NCI-H524 treated with DMSO at 0.1 percent for 48 hours (cell line): ENCODE measurements at regions not wholly inside any gene's neighbourhood (a gene's known extent, or its start where the extent isn't known, plus 50 kb on each side); places are given as distances from the start of the nearest gene placed in this dataset.

Experiments used
- DNase-seq: peaks from one replicate; lab custom pipeline; 2025; lab: John Stamatoyannopoulos, UW

DNA sequence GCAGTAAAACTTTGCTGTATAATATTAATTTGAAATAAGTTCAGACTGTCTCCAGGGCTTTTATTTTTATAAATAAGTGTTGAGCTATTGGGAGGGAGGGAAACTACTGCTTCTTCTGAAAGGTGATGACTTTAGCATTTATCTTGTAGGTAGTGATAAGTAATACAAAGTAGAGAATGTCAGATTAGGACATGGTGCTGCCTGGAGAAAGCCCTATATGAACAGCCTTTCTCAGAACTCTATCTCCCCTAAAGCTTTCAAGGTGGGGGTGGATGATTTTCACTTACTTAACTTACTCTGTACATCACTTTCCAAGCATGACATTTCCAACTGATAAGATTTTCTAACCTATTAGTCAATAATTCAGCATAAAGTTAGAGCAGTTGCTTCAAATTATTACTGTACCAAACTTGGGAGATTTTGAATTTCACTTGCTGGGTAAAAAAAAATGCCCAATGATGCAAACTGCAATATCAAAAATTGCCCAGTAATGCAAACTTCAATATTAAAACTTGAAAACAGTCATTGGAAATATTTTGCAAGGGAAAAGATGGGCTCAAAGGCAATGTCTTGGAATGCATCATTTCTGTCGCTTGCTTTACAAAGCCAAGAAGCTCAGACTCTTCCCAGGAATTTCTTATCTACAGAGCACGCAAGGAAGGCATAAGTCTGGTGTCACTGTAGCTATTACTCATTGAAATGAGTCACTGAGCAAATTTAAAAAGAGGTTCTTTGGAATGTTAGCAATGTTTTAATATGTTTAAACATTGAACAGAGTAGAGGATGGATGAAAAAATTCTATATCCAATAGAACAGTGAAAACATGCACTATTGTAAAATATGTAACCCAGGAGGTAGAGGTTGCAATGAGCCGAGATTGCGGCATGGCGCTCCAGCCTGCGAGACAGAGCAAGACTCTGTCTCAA, 569.5 kb downstream of the PSAT1 start:
- DNase-seq = no peak

GRCh38 chr9:78871086-78871451, 574.1 kb downstream of the PSAT1 start:
- no peak for DNase-seq

- no peak for DNase-seq
Observed at GRCh38 chr9:78871452-78872331, 574.8 kb downstream of the PSAT1 start.

GRCh38 chr9:78874061-78874460, 577.1 kb downstream of the PSAT1 start:
- no peak for DNase-seq

GRCh38 chr9:78879324-78880100, 582.6 kb downstream of the PSAT1 start:
- no peak for DNase-seq

DNA sequence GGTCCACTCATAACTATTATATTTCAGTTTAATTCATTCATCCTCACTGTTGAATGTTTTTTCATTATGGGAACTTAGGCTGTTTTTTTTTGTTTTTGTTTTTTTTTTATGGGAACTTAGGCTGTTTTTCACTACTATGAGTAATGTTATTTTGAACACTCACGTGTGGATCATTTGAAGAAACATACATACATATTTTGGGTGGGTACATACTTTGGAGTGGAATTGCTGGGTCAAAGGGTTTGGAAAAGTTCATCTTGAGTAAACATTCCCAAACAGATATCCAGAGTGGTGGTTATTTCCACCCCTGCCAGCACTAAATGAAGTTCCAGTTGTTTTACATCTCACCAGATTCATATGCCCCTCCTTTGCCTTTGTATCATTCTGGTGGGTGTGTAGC, 584.4 kb downstream of the PSAT1 start:
- DNase-seq = no peak

DNA sequence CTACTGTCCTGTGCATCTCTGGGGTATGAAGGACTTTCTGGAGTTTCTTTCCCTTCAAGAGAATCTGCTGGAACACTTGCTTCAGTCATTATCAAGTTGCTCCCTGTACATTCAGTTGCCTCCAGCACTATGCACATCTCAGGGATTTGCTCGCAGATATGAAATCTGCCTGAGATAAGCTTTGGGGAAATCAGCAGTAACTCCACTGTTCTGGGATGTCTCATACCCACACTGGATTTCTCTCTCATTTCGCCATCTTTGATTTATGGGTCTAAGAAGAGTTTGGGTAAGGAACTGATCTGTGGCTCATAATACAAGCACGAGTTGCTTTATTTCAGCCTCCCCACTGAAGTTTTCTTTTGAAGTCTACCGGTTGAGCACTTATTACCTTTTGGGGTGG, 585.6 kb downstream of the PSAT1 start:
- no peak for DNase-seq

DNA sequence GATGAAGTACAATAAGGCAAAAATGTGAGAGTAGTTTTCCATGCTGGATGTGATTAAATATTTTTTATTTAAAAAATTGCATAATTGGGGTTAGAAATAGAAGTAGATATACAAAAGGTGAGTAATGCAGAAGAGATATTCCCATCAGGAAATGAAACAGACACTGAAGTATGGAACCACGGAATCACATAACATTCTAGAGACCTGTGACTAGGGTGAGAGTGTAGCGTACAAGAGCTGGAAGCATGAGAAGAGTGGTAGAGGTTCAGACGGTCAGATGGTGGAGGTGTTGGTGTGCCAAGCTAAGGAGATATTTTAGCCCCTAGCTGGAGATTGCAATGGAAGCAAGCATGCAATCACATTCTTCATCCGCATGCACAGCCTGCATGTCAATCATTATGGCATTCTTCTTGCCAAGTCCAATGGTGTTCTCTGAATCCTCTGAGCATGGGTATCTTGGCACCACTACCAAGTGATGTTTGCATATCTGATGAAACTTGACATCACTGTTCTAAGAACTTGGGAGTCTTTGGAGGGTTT, 587.8 kb downstream of the PSAT1 start:
- no peak for DNase-seq

- DNase-seq = no peak
Observed at GRCh38 chr9:78892182-78892581, 595.3 kb downstream of the PSAT1 start.

GRCh38 chr9:78892769-78893168, 595.8 kb downstream of the PSAT1 start:
- DNase-seq = no peak

GRCh38 chr9:78893774-78894401, 597.0 kb downstream of the PSAT1 start:
- no peak for DNase-seq

GRCh38 chr9:78896479-78896878, 599.6 kb downstream of the PSAT1 start:
- no peak for DNase-seq

DNA sequence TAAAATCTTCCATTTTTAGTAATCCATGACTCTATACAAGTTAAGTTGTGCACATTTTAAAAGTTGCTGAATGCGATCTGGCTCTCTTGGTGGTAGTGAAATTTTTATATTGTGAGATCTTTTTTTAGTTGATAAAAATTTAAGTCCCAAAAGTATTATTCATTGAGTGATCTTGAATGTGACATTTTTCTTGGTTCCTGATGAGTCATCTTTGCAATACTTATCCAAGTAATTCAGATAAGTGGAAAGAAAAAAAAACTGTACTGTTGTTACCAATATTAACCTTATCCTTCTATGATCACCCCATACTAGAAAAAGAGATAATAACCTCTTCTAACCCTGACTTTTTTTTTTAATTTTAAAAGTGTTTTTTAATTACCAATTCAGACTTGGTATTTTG, 601.3 kb downstream of the PSAT1 start:
- no peak for DNase-seq

DNA sequence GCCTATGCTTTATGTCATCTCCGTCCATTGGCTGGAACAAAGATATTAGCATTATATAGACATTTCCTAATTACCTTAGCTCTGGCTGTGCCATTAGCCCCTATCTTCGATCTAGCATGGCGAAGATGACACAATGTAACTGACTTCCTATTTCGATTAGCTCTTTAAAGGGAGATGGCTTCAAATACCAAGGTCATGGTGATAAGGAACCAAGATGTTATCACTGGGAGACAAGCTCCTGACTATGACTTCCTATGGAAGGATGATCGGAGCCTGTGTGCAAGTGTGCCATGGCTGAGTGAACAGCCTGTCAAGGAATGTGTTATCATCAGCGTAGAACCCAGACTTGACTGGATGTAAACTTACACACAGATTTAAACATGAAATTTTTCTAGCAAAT, 602.1 kb downstream of the PSAT1 start:
- no peak for DNase-seq

GRCh38 chr9:78900500-78900899, 603.6 kb downstream of the PSAT1 start:
- no peak for DNase-seq

- no peak for DNase-seq
Observed at GRCh38 chr9:78902051-78902450, 605.1 kb downstream of the PSAT1 start.

DNA sequence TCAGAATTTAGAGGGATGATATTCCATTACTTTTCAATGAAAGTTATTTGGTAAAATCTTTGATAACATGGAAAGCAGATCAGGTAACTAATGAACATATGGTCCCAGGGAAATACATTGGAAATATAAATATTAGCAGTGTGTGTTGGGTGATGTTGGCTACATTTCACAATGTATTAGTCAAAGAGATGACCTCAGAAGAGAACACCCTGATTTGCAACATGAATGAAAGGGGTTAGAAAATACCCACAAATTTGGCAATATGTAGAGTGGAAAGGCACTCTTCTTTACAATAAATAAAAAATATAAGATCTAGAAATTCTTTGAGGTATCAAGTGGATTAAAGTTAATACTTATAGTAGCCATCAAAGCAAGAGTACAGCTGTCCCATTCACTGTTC, 606.7 kb downstream of the PSAT1 start:
- DNase-seq = no peak

GRCh38 chr9:78904686-78905085, 607.8 kb downstream of the PSAT1 start:
- DNase-seq = no peak

- DNase-seq = no peak
Observed at GRCh38 chr9:78905387-78905786, 608.5 kb downstream of the PSAT1 start.

DNA sequence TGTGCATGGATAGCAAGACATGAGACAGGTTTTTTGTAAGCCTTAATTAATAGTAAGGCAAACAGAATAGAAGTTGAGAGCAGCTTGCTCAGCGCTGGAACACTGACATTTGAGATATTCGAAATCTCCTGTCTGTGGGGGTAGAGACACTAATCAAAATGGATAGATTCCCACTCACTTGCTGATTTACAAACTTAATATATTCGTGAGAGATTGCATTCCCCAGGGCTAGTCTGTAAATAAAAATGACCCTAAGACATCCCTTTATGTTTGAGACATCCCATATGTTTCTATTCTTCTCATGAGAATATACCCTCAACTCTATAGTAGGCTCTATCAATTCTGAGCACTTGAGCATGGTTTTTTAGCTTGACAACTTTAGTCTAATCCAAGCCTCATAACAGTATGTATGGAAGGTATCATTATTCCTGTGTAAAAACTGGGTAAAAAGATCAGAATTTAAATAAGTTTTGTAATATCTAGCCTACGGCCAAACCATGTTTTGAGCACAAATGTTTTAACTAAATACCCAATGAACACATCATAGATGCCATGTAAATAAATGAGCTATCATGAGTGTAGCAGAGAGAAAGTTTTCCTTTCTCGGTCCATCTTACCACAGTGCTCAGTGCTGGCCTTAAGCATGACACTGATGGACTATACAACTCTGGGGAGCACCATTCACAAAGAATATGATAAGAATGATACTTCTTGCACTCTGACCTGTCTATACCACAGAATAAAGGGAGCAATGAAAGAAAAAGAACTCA, 609.2 kb downstream of the PSAT1 start:
- no peak for DNase-seq

DNA sequence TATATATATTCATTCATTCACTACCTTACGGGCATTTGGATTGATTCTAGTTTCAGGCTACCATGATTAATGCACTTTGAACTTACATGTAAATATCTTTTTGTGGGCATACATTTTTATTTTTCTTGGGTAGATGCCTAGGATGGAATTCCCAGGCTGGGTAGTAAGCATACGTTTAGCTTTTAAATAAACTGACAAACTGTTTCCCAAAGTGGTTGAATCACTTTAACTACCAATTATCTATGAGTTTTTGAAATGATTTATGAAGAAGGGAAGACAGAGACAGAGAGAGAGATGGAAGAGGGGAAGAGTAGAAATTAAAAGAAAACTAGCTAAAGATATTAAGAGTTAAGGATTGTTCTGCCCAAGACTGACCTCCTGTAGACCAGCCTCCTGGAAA, 612.6 kb downstream of the PSAT1 start:
- no peak for DNase-seq
